HCT116 (cell line): ENCODE measurements at regions not wholly inside any gene's neighbourhood (a gene's known extent, or its start where the extent isn't known, plus 50 kb on each side); places are given as distances from the start of the nearest gene placed in this dataset.

ENCODE experiments used
- TF ChIP-seq, protein P1 (sequence below): IDR thresholded peaks from 2 replicates; pipeline ENCODE4 v1.6.1; 2012; ENCODE audit warnings: low read depth

DNA sequence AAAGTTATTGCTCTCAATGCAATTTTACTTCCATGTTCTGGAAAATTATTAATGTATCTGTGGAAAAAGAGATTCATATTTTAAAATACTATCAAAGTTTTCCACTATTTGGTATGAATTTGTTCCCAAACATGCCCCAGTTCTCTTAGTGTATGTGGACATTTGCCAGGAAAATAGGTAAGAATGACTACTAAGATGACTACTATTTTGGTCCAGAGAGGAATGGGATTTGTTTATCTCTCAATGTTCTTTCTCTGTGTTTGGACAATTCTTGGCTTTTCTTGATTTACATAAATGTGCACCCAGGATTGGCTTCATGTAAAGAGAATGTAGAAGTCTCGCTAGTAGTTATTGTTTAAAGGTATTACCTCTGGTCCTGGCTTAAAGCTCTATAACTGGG, 60.3 kb upstream of the POT1 start (continued):
- TF ChIP-seq, protein P1, sequence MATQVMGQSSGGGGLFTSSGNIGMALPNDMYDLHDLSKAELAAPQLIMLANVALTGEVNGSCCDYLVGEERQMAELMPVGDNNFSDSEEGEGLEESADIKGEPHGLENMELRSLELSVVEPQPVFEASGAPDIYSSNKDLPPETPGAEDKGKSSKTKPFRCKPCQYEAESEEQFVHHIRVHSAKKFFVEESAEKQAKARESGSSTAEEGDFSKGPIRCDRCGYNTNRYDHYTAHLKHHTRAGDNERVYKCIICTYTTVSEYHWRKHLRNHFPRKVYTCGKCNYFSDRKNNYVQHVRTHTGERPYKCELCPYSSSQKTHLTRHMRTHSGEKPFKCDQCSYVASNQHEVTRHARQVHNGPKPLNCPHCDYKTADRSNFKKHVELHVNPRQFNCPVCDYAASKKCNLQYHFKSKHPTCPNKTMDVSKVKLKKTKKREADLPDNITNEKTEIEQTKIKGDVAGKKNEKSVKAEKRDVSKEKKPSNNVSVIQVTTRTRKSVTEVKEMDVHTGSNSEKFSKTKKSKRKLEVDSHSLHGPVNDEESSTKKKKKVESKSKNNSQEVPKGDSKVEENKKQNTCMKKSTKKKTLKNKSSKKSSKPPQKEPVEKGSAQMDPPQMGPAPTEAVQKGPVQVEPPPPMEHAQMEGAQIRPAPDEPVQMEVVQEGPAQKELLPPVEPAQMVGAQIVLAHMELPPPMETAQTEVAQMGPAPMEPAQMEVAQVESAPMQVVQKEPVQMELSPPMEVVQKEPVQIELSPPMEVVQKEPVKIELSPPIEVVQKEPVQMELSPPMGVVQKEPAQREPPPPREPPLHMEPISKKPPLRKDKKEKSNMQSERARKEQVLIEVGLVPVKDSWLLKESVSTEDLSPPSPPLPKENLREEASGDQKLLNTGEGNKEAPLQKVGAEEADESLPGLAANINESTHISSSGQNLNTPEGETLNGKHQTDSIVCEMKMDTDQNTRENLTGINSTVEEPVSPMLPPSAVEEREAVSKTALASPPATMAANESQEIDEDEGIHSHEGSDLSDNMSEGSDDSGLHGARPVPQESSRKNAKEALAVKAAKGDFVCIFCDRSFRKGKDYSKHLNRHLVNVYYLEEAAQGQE = no peak
